H9 (cell line): ENCODE measurements at regions not wholly inside any gene's neighbourhood (a gene's known extent, or its start where the extent isn't known, plus 50 kb on each side); places are given as distances from the start of the nearest gene placed in this dataset.

Source experiments
- DNase-seq: peaks from one replicate; pipeline ENCODE4 v3.0.0-alpha.2; 2017
- H2AFZ ChIP-seq: one replicate; pipeline ENCODE4 v1.6.1; 2013; ENCODE audit warnings: mild to moderate bottlenecking, low read length, control low read depth, moderate library complexity
- H2AK5ac ChIP-seq: 2 replicates; pipeline ENCODE4 v1.6.1; 2013; ENCODE audit warnings: low read length, control low read depth, mixed read lengths; ENCODE audit not compliant: insufficient read length
- H2BK120ac ChIP-seq: one replicate; pipeline ENCODE4 v1.6.1; 2013; ENCODE audit warnings: low read depth, mild to moderate bottlenecking, low read length, control low read depth, inconsistent platforms; ENCODE audit not compliant: poor library complexity, severe bottlenecking
- H2BK12ac ChIP-seq: 2 replicates; pipeline ENCODE4 v1.6.1; 2013; ENCODE audit warnings: low read length, control low read depth, mixed read lengths, low read depth; ENCODE audit not compliant: insufficient read length
- H2BK15ac ChIP-seq: 2 replicates; pipeline ENCODE4 v1.6.1; 2013; ENCODE audit warnings: low read depth, low read length, control low read depth
- H2BK20ac ChIP-seq: one replicate; pipeline ENCODE4 v1.6.1; 2013; ENCODE audit warnings: low read depth, mild to moderate bottlenecking, low read length, control low read depth, inconsistent platforms; ENCODE audit not compliant: poor library complexity, severe bottlenecking
- H2BK5ac ChIP-seq: 2 replicates; pipeline ENCODE4 v1.6.1; 2013; ENCODE audit warnings: low read length, control low read depth, mixed read lengths; ENCODE audit not compliant: insufficient read length
- H3K14ac ChIP-seq: 2 replicates; pipeline ENCODE4 v1.6.1; 2013; ENCODE audit warnings: low read length, control low read depth; ENCODE audit not compliant: insufficient read depth
- H3K18ac ChIP-seq: 2 replicates; pipeline ENCODE4 v1.6.1; 2013; ENCODE audit warnings: low read depth, mild to moderate bottlenecking, mixed read lengths, low read length, control low read depth; ENCODE audit not compliant: insufficient read length
- H3K23ac ChIP-seq: 2 replicates; pipeline ENCODE4 v1.6.1; 2013; ENCODE audit warnings: low read length, control low read depth, mixed read lengths, low read depth; ENCODE audit not compliant: insufficient read length
- H3K23me2 ChIP-seq: 2 replicates; pipeline ENCODE4 v1.6.1; 2013; ENCODE audit warnings: low read depth, mild to moderate bottlenecking, mixed read lengths, low read length, control low read depth; ENCODE audit not compliant: insufficient read length, poor library complexity, severe bottlenecking
- H3K27ac ChIP-seq: 2 replicates; pipeline ENCODE4 v1.5.1; 2013; ENCODE audit warnings: low read length, control low read depth, mixed read lengths, low read depth; ENCODE audit not compliant: insufficient read length
- H3K27me3 ChIP-seq: 2 replicates; pipeline ENCODE4 v1.6.1; 2013; ENCODE audit warnings: low read length, control low read depth, inconsistent platforms; ENCODE audit not compliant: insufficient read depth
- H3K4ac ChIP-seq: 2 replicates; pipeline ENCODE4 v1.6.1; 2013; ENCODE audit warnings: low read depth, mild to moderate bottlenecking, control low read depth, inconsistent platforms, low read length, moderate library complexity
- H3K4me1 ChIP-seq: 2 replicates; pipeline ENCODE4 v1.6.1; 2013; ENCODE audit warnings: low read length, control low read depth, inconsistent platforms; ENCODE audit not compliant: insufficient read depth
- H3K4me2 ChIP-seq: 2 replicates; pipeline ENCODE4 v1.6.1; 2013; ENCODE audit warnings: low read length, control low read depth, mixed read lengths; ENCODE audit not compliant: insufficient read length, insufficient read depth
- H3K56ac ChIP-seq: 2 replicates; pipeline ENCODE4 v1.6.1; 2013; ENCODE audit warnings: low read depth, mild to moderate bottlenecking, mixed read lengths, low read length, control low read depth; ENCODE audit not compliant: insufficient read length
- H3K79me1 ChIP-seq: 2 replicates; pipeline ENCODE4 v1.6.1; 2013; ENCODE audit warnings: low read depth, mild to moderate bottlenecking, moderate library complexity, low read length, control low read depth, inconsistent platforms; ENCODE audit not compliant: insufficient read depth, poor library complexity, severe bottlenecking
- H3K79me2 ChIP-seq: 2 replicates; pipeline ENCODE4 v1.6.1; 2013; ENCODE audit warnings: low read length, control low read depth, inconsistent platforms; ENCODE audit not compliant: insufficient read depth
- H3K9ac ChIP-seq: 2 replicates; pipeline ENCODE4 v1.6.1; 2013; ENCODE audit warnings: low read length, control low read depth, mixed read lengths; ENCODE audit not compliant: insufficient read length; ENCODE audit errors: extremely low read depth
- H3K9me3 ChIP-seq: one replicate; pipeline ENCODE4 v1.6.1; 2013; ENCODE audit warnings: low read depth, low read length, inconsistent platforms; ENCODE audit not compliant: control insufficient read depth
- H3T11ph ChIP-seq: one replicate; pipeline ENCODE4 v1.6.1; 2013; ENCODE audit warnings: mild to moderate bottlenecking, low read length, control low read depth, inconsistent platforms
- H4K20me1 ChIP-seq: one replicate; pipeline ENCODE4 v1.6.1; 2013; ENCODE audit not compliant: control insufficient read depth, insufficient read length, insufficient read depth
- H4K5ac ChIP-seq: 2 replicates; pipeline ENCODE4 v1.6.1; 2013; ENCODE audit warnings: low read depth, mild to moderate bottlenecking, mixed read lengths, low read length, control low read depth; ENCODE audit not compliant: insufficient read length
- H4K8ac ChIP-seq: replicated peaks from 2 replicates; pipeline ENCODE4 v1.6.1; 2013; ENCODE audit warnings: low read length, control low read depth, mixed read lengths, low read depth; ENCODE audit not compliant: insufficient read length
- H4K91ac ChIP-seq: 2 replicates; pipeline ENCODE4 v1.6.1; 2013; ENCODE audit warnings: low read depth, mild to moderate bottlenecking, moderate library complexity, mixed read lengths, low read length, control low read depth; ENCODE audit not compliant: insufficient read length
- H3K27ac Mint-ChIP-seq, 3 experiments: 2 replicates in 2 of 3; 3 replicates in 1 of 3; pipeline ENCODE4 v1.8.0; 2020 to 2021; ENCODE audit warnings: mixed read lengths in 3 of 3, mild to moderate bottlenecking in 1 of 3, moderate library complexity in 1 of 3
- H3K27me3 Mint-ChIP-seq: 2 replicates; pipeline ENCODE4 v1.8.0; 2021; ENCODE audit warnings: low read depth, mild to moderate bottlenecking, moderate library complexity, mixed read lengths
- H3K36me3 Mint-ChIP-seq, 3 experiments: 2 replicates in 2 of 3; 3 replicates in 1 of 3; pipeline ENCODE4 v1.8.0; 2020 to 2021; ENCODE audit warnings: low read depth in 3 of 3, mixed read lengths in 3 of 3; ENCODE audit not compliant: insufficient read depth in 1 of 3
- H3K4me1 Mint-ChIP-seq, 2 experiments: 2 replicates each; pipeline ENCODE4 v1.8.0; 2020; ENCODE audit warnings: mixed read lengths in 2 of 2
- H3K4me3 Mint-ChIP-seq, 2 experiments: 2 replicates in 1 of 2; 3 replicates in 1 of 2; pipeline ENCODE4 v1.8.0; 2020 to 2021; ENCODE audit warnings: mild to moderate bottlenecking in 2 of 2, mixed read lengths in 2 of 2, moderate library complexity in 1 of 2
- H3K9me3 Mint-ChIP-seq, 2 experiments: 2 replicates in 1 of 2; 3 replicates in 1 of 2; pipeline ENCODE4 v1.8.0; 2020; ENCODE audit warnings: mild to moderate bottlenecking in 2 of 2, mixed read lengths in 2 of 2, moderate library complexity in 1 of 2
- WGBS: extraction: QIAGEN DNeasy Blood & Tissue Kit; methylation state at CpG from one replicate; pipeline ENCODE4 v1.1.7; 2013; ENCODE audit warnings: missing lambda C conversion rate, low lambda C conversion rate, mixed read lengths; ENCODE audit not compliant: insufficient read length; ENCODE audit errors: extremely low coverage; 5-methylcytosine and 5-hydroxymethylcytosine counted together
- TF ChIP-seq, protein P1 (sequence below): fragments of 200-600 bp; sonication (generic); conservative IDR thresholded peaks from 3 replicates; pipeline ENCODE4 v1.8.0; 2021; ENCODE audit warnings: antibody characterized with exemption, mild to moderate bottlenecking

DNA sequence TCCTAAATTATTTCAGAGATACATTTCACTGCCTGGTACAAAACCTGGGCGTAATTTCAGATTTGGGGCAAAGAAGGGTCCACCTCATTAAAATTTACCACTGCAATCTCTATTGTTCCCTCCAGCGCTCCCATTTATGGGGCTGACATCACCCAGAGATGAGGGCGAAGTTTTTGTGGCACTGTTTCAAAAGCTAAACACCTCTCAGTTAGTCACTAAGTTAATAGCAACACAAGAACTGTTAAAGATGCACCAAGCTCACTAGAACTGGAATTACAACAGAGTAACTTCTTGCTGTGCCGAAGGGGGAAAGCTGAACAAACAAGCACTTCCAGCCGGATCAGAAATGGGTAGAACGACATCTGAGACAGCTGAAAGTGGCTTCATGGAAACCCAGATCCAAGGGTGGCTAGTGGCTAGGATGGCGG lies 179.4 kb downstream of the GATA3 start:
- no peak overlapping the region for H3K56ac ChIP-seq
- H4K20me1 ChIP-seq: no peaks in the 10 kb centered on the region
- H2BK20ac ChIP-seq: no peak overlapping the region
- no peak for DNase-seq
- H4K5ac ChIP-seq: no peak overlapping the region
- no peaks in the 10 kb centered on the region for H3K23me2 ChIP-seq
- no peak overlapping the region for H3T11ph ChIP-seq
- TF ChIP-seq, protein P1, sequence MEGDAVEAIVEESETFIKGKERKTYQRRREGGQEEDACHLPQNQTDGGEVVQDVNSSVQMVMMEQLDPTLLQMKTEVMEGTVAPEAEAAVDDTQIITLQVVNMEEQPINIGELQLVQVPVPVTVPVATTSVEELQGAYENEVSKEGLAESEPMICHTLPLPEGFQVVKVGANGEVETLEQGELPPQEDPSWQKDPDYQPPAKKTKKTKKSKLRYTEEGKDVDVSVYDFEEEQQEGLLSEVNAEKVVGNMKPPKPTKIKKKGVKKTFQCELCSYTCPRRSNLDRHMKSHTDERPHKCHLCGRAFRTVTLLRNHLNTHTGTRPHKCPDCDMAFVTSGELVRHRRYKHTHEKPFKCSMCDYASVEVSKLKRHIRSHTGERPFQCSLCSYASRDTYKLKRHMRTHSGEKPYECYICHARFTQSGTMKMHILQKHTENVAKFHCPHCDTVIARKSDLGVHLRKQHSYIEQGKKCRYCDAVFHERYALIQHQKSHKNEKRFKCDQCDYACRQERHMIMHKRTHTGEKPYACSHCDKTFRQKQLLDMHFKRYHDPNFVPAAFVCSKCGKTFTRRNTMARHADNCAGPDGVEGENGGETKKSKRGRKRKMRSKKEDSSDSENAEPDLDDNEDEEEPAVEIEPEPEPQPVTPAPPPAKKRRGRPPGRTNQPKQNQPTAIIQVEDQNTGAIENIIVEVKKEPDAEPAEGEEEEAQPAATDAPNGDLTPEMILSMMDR: no peak
- no peak overlapping the region for H2AK5ac ChIP-seq
- Mint-ChIP-seq H3K36me3 (no peaks in the 10 kb centered on the region), H3K4me1 (no peaks in the 10 kb centered on the region), H3K27me3 (peaks cover 16% of the 10 kb centered on the region), H3K4me3 (no peak overlapping the region), H3K27ac (no peak overlapping the region), H3K9me3 (no peaks in the 10 kb centered on the region)
- H3K27me3 ChIP-seq: no peaks in the 10 kb centered on the region
- H3K4me1 ChIP-seq: no peaks in the 10 kb centered on the region
- H3K23ac ChIP-seq: no peak overlapping the region
- H2BK15ac ChIP-seq: no peak overlapping the region
- no peak overlapping the region for H3K9ac ChIP-seq
- H3K14ac ChIP-seq: no peak overlapping the region
- no peak overlapping the region for H3K18ac ChIP-seq
- H3K9me3 ChIP-seq: no peaks in the 10 kb centered on the region
- H3K79me2 ChIP-seq: no peaks in the 10 kb centered on the region
- H4K8ac ChIP-seq: no peak overlapping the region
- no peak overlapping the region for H3K4me2 ChIP-seq
- no peak overlapping the region for H2BK120ac ChIP-seq
- H2BK12ac ChIP-seq: no peak overlapping the region
- H2BK5ac ChIP-seq: no peak overlapping the region
- no peak overlapping the region for H4K91ac ChIP-seq
- no peaks in the 10 kb centered on the region for H3K79me1 ChIP-seq
- no peak overlapping the region for H3K27ac ChIP-seq
- H3K4ac ChIP-seq: no peak overlapping the region
- no peak overlapping the region for H2AFZ ChIP-seq
- WGBS: no CpG with 5 or more reads among the region's 7 CpGs
